ENCODE measurements at regions not wholly inside any gene's neighbourhood (a gene's known extent, or its start where the extent isn't known, plus 50 kb on each side); places are given as distances from the start of the nearest gene placed in this dataset.
A peak's percentile ranks its signal among the peaks of the same experiment; 100 is the strongest.

DNA sequence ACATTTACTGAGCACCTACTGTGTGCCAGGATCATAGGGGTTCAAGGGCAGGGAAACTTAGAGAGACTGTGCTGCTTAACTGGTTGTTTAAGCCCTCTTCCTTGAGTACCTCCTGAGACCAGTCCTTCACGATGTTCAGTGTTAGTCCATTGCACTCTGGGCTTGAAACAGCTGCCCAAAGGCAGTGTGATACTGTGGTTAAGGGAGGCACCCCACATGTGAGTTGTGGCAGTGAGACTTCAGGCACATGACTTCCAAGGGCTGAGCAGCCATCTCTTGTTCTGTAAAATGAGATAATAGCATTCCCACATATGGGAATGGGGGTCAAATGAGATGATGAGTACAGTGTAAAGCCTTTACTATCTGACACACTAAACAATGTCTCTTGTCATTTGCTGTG lies 75.1 kb downstream of the LINGO1 start:
- DNase-seq, result no peak

DNA sequence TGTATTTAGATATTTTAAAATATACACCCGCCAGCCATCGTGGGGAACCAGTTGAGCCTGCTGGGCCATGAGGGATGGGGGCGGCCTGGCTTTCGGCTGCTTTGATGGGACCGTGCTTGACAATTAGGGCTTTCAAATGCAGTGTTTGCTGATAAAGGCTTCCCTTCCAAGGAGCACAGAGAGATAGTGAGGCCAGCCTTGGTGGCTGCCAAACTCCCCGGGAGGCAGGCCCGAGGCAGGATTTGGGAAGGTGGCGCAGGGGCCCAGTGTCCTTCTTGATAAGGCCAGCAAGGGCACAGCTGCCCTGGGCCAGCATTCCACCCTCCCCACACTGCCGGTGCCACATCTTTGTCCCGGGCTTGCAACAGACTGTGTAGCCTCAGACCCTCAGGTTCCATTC lies 75.6 kb downstream of the LINGO1 start:
- DNase-seq, result no peak

DNA sequence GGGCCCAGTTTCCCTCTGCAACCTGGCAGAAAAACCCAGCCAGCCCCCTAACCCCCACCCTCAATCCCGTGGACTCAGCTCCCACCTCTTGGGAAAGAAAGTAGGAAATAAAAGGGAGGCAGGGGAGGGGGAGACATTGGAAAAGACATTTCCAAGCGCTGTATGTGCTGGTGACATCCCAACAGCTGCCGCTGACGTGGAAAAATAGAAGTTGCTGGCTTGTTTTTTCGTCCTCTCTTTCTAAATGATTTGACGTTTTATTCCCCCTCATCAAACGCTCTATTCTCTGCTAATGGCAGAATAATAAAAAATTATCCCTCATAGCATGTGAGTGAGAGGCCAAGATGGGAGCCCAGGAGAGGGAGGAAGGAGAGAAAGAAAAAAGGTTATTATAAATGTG lies 76.1 kb downstream of the LINGO1 start:
- no peak for DNase-seq

GRCh38 chr15:77555232-77555631 lies 77.5 kb downstream of the LINGO1 start:
- DNase-seq, result no peak

DNA sequence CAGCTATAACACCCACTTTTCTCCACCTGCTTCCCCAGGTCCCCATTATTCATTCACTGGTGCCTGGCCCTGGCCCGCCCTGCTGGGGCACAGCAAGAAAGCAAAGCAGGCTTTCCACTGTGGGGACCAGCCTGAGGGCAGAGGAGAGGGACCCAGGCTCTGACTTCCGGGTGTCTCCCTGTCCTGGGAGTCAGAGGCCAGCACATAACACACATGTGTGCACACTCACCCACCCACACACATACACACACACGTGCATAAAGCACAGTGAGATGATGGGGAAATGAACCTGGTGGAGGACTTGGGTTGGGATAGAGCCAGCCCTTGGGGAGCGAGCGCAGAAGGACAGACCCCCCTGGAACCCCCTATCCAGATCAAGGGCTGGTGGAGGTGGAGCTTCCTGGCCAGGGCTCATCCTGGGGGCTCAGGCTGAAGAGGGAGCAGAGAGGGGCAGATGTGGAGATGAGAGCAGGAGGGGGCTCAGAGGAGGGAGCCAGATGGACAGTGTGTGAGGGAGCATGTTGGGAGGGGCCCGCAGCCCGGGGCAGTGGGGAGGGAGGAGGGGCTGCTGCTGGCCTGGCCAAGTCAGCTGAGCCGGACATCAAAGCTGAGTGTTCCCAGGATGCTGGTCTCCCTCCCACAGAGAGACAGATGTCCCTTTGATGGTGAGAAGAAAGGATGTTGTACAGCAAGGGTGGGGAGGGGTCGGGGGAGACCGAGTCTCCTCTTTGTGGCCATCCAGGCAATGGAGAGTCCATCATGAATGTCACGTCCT lies 78.2 kb downstream of the LINGO1 start:
- no peak for DNase-seq

GRCh38 chr15:77553695-77554094 lies 79.0 kb downstream of the LINGO1 start:
- no peak for DNase-seq

- no peak for DNase-seq
Measured at GRCh38 chr15:77553257-77553656, 79.5 kb downstream of the LINGO1 start.

GRCh38 chr15:77552066-77552465 lies 80.6 kb downstream of the LINGO1 start:
- DNase-seq, result no peak

- DNase-seq, result no peak
Measured at GRCh38 chr15:77550301-77551251, 82.1 kb downstream of the LINGO1 start.

- DNase-seq, result no peak
Measured at GRCh38 chr15:77549576-77550288, 83.0 kb downstream of the LINGO1 start.

GRCh38 chr15:77548589-77549557 lies 83.8 kb downstream of the LINGO1 start:
- no peak for DNase-seq

- no peak for DNase-seq
Measured at GRCh38 chr15:77547801-77548588, 84.7 kb downstream of the LINGO1 start.

DNA sequence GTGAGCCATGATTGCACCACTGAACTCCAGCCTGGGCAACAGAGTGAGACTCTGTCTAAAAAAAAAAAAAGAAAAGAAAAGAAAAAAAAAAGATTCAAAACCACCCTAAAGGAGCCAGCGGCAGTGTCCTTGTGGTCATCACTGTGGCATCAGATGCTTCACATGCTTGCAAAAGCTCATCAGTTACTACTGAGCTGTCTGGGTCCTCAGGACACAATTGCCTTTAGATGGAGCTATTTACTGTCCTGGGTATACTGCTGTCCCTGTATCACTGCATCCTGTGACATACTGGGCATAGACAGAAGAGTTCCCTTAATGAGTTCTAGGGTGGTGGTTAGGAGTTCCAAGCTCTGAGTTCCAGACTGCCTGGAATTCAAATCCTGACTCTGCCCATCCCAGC lies 85.8 kb downstream of the LINGO1 start:
- DNase-seq, result no peak

- no peak for DNase-seq
Measured at GRCh38 chr15:77546050-77546501, 86.6 kb downstream of the LINGO1 start.

GRCh38 chr15:77545058-77545457 lies 87.7 kb downstream of the LINGO1 start:
- no peak for DNase-seq

DNA sequence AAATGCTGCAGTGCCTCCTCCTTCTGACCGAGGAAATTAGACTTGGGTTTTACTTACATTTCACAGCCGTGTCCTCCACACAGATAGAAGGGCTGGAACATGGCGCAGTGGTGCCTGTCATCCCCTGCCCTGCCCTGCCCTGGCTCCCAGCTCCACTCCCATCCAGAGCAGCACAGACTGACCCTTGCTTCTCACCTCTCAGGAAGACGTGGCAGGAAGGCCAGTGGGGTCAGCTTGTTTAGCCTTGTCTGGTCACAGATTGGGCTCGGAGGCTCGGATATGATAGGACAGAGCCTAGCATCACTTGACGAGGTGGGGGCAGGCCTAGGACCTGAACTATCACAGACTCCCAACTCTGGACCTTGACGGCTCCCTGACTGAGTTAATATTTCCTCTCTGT lies 88.5 kb downstream of the LINGO1 start:
- DNase-seq, result no peak

GRCh38 chr15:77543159-77543882 lies 89.4 kb downstream of the LINGO1 start:
- DNase-seq, result peak; percentile 11

- DNase-seq, result no peak
Measured at GRCh38 chr15:77542491-77543001, 90.2 kb downstream of the LINGO1 start.

- no peak for DNase-seq
Measured at GRCh38 chr15:77541421-77542181, 91.1 kb downstream of the LINGO1 start.

Data from NCI-H2029 treated with DMSO at 0.1 percent for 48 hours (cell line).